WTC11 (cell line): ENCODE measurements at regions not wholly inside any gene's neighbourhood (a gene's known extent, or its start where the extent isn't known, plus 50 kb on each side); places are given as distances from the start of the nearest gene placed in this dataset.

ENCODE experiments used
- ATAC-seq: fragments of 200-7000 bp; cut with Tn5 transposase; 2 replicates; pipeline ENCODE4 v1.10.0; 2021; ENCODE audit warnings: mild to moderate bottlenecking, moderate library complexity
- CTCF ChIA-PET: fragments of 300-600 bp; sonication (Branson Sonifier 250); formaldehyde crosslinking; loops from one replicate; lab custom pipeline; 2021; ENCODE audit warnings: antibody characterized with exemption; lab: Charles Lee
- POLR2A ChIA-PET: fragments of 350-600 bp; sonication (Branson Sonifier 250); formaldehyde crosslinking; loops from one replicate; lab custom pipeline; 2021; ENCODE audit warnings: antibody characterized with exemption; lab: Charles Lee
- DNase-seq: peaks from one replicate; pipeline ENCODE4 v3.0.0; 2021; ENCODE audit warnings: low spot score
- H3K27ac Mint-ChIP-seq: 2 replicates; pipeline ENCODE4 v1.8.0; 2021; ENCODE audit warnings: mixed read lengths
- H3K27me3 Mint-ChIP-seq: 2 replicates; pipeline ENCODE4 v1.8.0; 2021; ENCODE audit warnings: low read depth, mild to moderate bottlenecking, moderate library complexity, mixed read lengths
- H3K36me3 Mint-ChIP-seq: 2 replicates; pipeline ENCODE4 v1.8.0; 2021; ENCODE audit warnings: mixed read lengths
- H3K4me1 Mint-ChIP-seq: 2 replicates; pipeline ENCODE4 v1.8.0; 2022; ENCODE audit warnings: mixed read lengths
- H3K4me3 Mint-ChIP-seq: 2 replicates; pipeline ENCODE4 v1.8.0; 2021; ENCODE audit warnings: mild to moderate bottlenecking, moderate library complexity, mixed read lengths
- H3K9me3 Mint-ChIP-seq: 2 replicates; pipeline ENCODE4 v1.8.0; 2021; ENCODE audit warnings: mixed read lengths
- CBFB ChIP-seq: sonication (generic); formaldehyde crosslinking; IDR thresholded peaks from 2 replicates; pipeline ENCODE4 v1.8.1; 2022; ENCODE audit warnings: mild to moderate bottlenecking, low read depth, missing genetic modification reagents
- CREB1 ChIP-seq: sonication (generic); formaldehyde crosslinking; IDR thresholded peaks from 2 replicates; pipeline ENCODE4 v1.8.0; 2023; ENCODE audit warnings: mild to moderate bottlenecking, missing genetic modification reagents
- EMX1 ChIP-seq: fragments of 250-450 bp; sonication (Bioruptor Pico); IDR thresholded peaks from 2 replicates; pipeline ENCODE4 v1.8.0; 2021; ENCODE audit warnings: mild to moderate bottlenecking
- ERG ChIP-seq: fragments of 250-450 bp; sonication (Bioruptor Pico); IDR thresholded peaks from 2 replicates; pipeline ENCODE4 v1.8.0; 2021; ENCODE audit warnings: mild to moderate bottlenecking
- GABPB1 ChIP-seq: sonication (generic); formaldehyde crosslinking; IDR thresholded peaks from 2 replicates; pipeline ENCODE4 v1.8.1; 2023; ENCODE audit warnings: mild to moderate bottlenecking, missing genetic modification reagents
- KAT7 ChIP-seq: sonication (generic); formaldehyde crosslinking; IDR thresholded peaks from 2 replicates; pipeline ENCODE4 v1.8.1; 2023; ENCODE audit warnings: missing genetic modification reagents, mild to moderate bottlenecking, borderline replicate concordance
- MXD4 ChIP-seq: fragments of 250-450 bp; sonication (Bioruptor Pico); IDR thresholded peaks from 2 replicates; pipeline ENCODE4 v1.8.0; 2021; ENCODE audit warnings: mild to moderate bottlenecking, moderate library complexity, borderline replicate concordance
- NFATC4 ChIP-seq: fragments of 250-450 bp; sonication (Bioruptor Pico); IDR thresholded peaks from 2 replicates; pipeline ENCODE4 v1.9.0; 2021; ENCODE audit warnings: mild to moderate bottlenecking
- NFE2L1 ChIP-seq: sonication (generic); formaldehyde crosslinking; IDR thresholded peaks from 2 replicates; pipeline ENCODE4 v1.8.1; 2023; ENCODE audit warnings: missing genetic modification reagents
- ZNF416 ChIP-seq: fragments of 250-450 bp; sonication (Bioruptor Pico); IDR thresholded peaks from 2 replicates; pipeline ENCODE4 v1.9.0; 2021; ENCODE audit warnings: mild to moderate bottlenecking, inconsistent platforms
- ZNF532 ChIP-seq: fragments of 250-450 bp; sonication (Bioruptor Pico); IDR thresholded peaks from 2 replicates; pipeline ENCODE4 v1.9.0; 2021; ENCODE audit warnings: mild to moderate bottlenecking, borderline replicate concordance
- TF ChIP-seq, protein P1 (sequence below): sonication (generic); formaldehyde crosslinking; IDR thresholded peaks from 2 replicates; pipeline ENCODE4 v1.8.0; 2022; ENCODE audit warnings: mild to moderate bottlenecking, missing genetic modification reagents
- TF ChIP-seq, protein P2 (sequence below): sonication (generic); formaldehyde crosslinking; IDR thresholded peaks from 2 replicates; pipeline ENCODE4 v1.8.0; 2023; ENCODE audit warnings: missing genetic modification reagents, mild to moderate bottlenecking, borderline replicate concordance
- TF ChIP-seq, protein P3 (sequence below): sonication (generic); formaldehyde crosslinking; IDR thresholded peaks from 2 replicates; pipeline ENCODE4 v1.8.1; 2023; ENCODE audit warnings: mild to moderate bottlenecking, missing genetic modification reagents
- TF ChIP-seq, protein P4 (sequence below): sonication (generic); formaldehyde crosslinking; IDR thresholded peaks from 2 replicates; pipeline ENCODE4 v1.8.0; 2023; ENCODE audit warnings: mild to moderate bottlenecking, missing genetic modification reagents
- TF ChIP-seq, protein P5 (sequence below): sonication (generic); formaldehyde crosslinking; IDR thresholded peaks from 2 replicates; pipeline ENCODE4 v1.8.1; 2022; ENCODE audit warnings: low read depth, mild to moderate bottlenecking, moderate library complexity, missing genetic modification reagents, borderline replicate concordance

DNA sequence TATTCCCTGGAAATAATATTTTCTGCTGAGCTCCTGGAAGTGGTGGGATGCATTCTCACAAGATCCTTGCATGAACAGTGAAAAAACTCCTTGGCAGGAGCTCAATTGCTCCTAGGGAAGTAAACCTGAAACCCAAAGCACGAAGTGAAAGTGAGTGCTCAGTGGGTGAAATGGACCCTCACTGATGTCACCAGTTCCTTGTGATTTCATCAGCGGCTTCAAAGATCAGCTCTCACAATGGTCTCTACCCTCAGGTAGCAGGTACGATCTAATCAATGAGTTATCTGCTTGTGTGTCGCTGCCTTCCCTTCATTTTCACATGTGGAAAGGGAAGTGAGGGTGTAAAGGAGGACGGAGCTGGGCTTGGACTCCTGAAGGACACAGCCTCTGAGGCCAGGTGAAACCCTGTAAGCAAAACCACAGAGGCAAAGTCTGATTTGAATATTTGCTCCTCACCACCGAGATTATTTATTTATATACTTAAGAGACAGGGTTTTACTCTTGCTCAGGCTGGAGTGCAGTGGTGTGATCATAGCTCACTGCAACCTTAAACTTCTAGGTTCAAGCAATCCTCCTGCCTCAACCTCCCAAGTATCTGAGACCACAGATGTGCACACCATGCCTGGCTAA, 255.4 kb upstream of the LYZL1 start:
- no peak for TF ChIP-seq NFATC4
- 0 out of 2 replicates have a peak, but pooled peaks have one; percentile 15 for TF ChIP-seq GABPB1 (CRISPR knock-in tag)
- no peak for TF ChIP-seq MXD4 (CRISPR knock-in tag)
- no peak for TF ChIP-seq CBFB (CRISPR knock-in tag)
- TF ChIP-seq, all 79 proteins: peak for 1
- no peaks in the 10 kb centered on the region for H3K36me3 Mint-ChIP-seq
- no peaks in the 10 kb centered on the region; the same call in 1 of the 2 replicates for H3K9me3 Mint-ChIP-seq
- no peak for ATAC-seq
- no peak for DNase-seq
- CTCF ChIA-PET, result interaction anchor here (1.0 to 1.5 kb wide), 4 partner anchors 11 to 271 kb away, joined by 3 to 4 read pairs (median 4); no protein-coding TSS in a partner anchor
- POLR2A ChIA-PET, result no interaction called here
- no peaks in the 10 kb centered on the region for H3K4me1 Mint-ChIP-seq
- H3K27me3 Mint-ChIP-seq, result no peaks in the 10 kb centered on the region
- no peak overlapping the region for H3K27ac Mint-ChIP-seq
- H3K4me3 Mint-ChIP-seq, result no peak overlapping the region

DNA sequence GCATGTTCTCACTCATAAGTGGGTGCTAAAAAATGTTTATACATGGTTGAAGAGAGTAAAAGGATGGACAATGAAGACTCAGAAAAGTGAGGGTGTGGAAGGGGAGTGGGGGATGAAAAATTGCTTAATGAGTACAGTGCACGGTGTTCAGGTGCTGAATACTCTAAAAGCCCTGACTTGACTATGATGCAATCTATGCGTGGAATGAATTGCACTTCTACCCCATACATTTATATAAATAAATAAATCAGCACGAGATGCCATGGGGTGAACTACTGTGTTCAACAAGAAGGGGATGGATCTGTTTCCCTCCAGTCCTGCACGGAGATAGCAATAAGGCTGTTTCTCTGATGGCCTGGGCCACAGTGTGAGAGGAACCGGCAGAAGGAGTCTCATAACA, 254.3 kb upstream of the LYZL1 start:
- 0 out of 2 replicates have a peak, but pooled peaks cover 4% of the 10 kb centered on the region for H3K36me3 Mint-ChIP-seq
- TF ChIP-seq, protein P1, sequence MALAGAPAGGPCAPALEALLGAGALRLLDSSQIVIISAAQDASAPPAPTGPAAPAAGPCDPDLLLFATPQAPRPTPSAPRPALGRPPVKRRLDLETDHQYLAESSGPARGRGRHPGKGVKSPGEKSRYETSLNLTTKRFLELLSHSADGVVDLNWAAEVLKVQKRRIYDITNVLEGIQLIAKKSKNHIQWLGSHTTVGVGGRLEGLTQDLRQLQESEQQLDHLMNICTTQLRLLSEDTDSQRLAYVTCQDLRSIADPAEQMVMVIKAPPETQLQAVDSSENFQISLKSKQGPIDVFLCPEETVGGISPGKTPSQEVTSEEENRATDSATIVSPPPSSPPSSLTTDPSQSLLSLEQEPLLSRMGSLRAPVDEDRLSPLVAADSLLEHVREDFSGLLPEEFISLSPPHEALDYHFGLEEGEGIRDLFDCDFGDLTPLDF (CRISPR knock-in tag), result no peak
- TF ChIP-seq, protein P2, sequence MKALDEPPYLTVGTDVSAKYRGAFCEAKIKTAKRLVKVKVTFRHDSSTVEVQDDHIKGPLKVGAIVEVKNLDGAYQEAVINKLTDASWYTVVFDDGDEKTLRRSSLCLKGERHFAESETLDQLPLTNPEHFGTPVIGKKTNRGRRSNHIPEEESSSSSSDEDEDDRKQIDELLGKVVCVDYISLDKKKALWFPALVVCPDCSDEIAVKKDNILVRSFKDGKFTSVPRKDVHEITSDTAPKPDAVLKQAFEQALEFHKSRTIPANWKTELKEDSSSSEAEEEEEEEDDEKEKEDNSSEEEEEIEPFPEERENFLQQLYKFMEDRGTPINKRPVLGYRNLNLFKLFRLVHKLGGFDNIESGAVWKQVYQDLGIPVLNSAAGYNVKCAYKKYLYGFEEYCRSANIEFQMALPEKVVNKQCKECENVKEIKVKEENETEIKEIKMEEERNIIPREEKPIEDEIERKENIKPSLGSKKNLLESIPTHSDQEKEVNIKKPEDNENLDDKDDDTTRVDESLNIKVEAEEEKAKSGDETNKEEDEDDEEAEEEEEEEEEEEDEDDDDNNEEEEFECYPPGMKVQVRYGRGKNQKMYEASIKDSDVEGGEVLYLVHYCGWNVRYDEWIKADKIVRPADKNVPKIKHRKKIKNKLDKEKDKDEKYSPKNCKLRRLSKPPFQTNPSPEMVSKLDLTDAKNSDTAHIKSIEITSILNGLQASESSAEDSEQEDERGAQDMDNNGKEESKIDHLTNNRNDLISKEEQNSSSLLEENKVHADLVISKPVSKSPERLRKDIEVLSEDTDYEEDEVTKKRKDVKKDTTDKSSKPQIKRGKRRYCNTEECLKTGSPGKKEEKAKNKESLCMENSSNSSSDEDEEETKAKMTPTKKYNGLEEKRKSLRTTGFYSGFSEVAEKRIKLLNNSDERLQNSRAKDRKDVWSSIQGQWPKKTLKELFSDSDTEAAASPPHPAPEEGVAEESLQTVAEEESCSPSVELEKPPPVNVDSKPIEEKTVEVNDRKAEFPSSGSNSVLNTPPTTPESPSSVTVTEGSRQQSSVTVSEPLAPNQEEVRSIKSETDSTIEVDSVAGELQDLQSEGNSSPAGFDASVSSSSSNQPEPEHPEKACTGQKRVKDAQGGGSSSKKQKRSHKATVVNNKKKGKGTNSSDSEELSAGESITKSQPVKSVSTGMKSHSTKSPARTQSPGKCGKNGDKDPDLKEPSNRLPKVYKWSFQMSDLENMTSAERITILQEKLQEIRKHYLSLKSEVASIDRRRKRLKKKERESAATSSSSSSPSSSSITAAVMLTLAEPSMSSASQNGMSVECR (CRISPR knock-in tag), result no peak
- TF ChIP-seq, protein P3, sequence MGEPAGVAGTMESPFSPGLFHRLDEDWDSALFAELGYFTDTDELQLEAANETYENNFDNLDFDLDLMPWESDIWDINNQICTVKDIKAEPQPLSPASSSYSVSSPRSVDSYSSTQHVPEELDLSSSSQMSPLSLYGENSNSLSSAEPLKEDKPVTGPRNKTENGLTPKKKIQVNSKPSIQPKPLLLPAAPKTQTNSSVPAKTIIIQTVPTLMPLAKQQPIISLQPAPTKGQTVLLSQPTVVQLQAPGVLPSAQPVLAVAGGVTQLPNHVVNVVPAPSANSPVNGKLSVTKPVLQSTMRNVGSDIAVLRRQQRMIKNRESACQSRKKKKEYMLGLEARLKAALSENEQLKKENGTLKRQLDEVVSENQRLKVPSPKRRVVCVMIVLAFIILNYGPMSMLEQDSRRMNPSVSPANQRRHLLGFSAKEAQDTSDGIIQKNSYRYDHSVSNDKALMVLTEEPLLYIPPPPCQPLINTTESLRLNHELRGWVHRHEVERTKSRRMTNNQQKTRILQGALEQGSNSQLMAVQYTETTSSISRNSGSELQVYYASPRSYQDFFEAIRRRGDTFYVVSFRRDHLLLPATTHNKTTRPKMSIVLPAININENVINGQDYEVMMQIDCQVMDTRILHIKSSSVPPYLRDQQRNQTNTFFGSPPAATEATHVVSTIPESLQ, result no peak
- TF ChIP-seq ZNF532 (CRISPR knock-in tag) (no peak), ERG (no peak), GABPB1 (CRISPR knock-in tag) (no peak), ZNF416 (no peak), NFE2L1 (CRISPR knock-in tag) (no peak), KAT7 (no peak), CREB1 (CRISPR knock-in tag) (no peak), CBFB (CRISPR knock-in tag) (no peak), EMX1 (CRISPR knock-in tag) (no peak)
- TF ChIP-seq, protein P4, sequence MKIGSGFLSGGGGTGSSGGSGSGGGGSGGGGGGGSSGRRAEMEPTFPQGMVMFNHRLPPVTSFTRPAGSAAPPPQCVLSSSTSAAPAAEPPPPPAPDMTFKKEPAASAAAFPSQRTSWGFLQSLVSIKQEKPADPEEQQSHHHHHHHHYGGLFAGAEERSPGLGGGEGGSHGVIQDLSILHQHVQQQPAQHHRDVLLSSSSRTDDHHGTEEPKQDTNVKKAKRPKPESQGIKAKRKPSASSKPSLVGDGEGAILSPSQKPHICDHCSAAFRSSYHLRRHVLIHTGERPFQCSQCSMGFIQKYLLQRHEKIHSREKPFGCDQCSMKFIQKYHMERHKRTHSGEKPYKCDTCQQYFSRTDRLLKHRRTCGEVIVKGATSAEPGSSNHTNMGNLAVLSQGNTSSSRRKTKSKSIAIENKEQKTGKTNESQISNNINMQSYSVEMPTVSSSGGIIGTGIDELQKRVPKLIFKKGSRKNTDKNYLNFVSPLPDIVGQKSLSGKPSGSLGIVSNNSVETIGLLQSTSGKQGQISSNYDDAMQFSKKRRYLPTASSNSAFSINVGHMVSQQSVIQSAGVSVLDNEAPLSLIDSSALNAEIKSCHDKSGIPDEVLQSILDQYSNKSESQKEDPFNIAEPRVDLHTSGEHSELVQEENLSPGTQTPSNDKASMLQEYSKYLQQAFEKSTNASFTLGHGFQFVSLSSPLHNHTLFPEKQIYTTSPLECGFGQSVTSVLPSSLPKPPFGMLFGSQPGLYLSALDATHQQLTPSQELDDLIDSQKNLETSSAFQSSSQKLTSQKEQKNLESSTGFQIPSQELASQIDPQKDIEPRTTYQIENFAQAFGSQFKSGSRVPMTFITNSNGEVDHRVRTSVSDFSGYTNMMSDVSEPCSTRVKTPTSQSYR (CRISPR knock-in tag), result no peak
- TF ChIP-seq, protein P5, sequence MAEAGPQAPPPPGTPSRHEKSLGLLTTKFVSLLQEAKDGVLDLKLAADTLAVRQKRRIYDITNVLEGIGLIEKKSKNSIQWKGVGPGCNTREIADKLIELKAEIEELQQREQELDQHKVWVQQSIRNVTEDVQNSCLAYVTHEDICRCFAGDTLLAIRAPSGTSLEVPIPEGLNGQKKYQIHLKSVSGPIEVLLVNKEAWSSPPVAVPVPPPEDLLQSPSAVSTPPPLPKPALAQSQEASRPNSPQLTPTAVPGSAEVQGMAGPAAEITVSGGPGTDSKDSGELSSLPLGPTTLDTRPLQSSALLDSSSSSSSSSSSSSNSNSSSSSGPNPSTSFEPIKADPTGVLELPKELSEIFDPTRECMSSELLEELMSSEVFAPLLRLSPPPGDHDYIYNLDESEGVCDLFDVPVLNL (CRISPR knock-in tag), result no peak

More for the DNA sequence above, 254.3 kb upstream of the LYZL1 start:
- no peak overlapping the region for H3K27ac Mint-ChIP-seq
- ATAC-seq, result no peak
- H3K9me3 Mint-ChIP-seq, result peaks cover 10% of the 10 kb centered on the region
- POLR2A ChIA-PET, result no interaction called here
- CTCF ChIA-PET, result interaction anchor here (1.0 to 1.3 kb wide), 2 partner anchors 43 to 55 kb away, joined by 4 read pairs; no protein-coding TSS in a partner anchor
- no peak overlapping the region for H3K4me3 Mint-ChIP-seq
- H3K27me3 Mint-ChIP-seq, result no peaks in the 10 kb centered on the region; the same call in 1 of the 2 replicates
- no peaks in the 10 kb centered on the region for H3K4me1 Mint-ChIP-seq
- no peak for DNase-seq
